ENCODE measurements at regions not wholly inside any gene's neighbourhood (a gene's known extent, or its start where the extent isn't known, plus 50 kb on each side); places are given as distances from the start of the nearest gene placed in this dataset.
"Not testable (repeated sequence)": the region's sequence is repeated elsewhere in the genome, so short reads cannot be mapped to it uniquely, and the experiment has no call there.

DNA sequence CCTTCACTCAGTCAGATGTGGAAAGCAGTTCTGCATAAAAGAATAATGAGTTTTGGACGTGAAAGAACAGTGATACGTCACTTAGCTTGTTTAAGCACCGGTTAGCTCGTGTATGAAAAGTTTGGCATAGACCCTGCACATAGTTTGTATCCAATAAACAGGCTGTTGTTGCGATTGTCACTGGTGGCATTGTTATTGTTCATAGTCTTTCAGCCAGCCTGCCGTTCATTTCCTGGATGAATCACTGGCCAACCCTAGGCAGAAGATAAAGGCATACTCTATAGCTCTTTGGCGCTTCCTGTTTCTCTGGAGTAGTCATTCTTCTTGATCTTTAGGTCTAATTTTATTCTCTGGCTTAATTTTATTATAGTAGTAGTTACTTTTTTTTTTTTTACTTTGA, 57.8 kb upstream of the ANKRD30A start:
- DNase-seq: no peak

DNA sequence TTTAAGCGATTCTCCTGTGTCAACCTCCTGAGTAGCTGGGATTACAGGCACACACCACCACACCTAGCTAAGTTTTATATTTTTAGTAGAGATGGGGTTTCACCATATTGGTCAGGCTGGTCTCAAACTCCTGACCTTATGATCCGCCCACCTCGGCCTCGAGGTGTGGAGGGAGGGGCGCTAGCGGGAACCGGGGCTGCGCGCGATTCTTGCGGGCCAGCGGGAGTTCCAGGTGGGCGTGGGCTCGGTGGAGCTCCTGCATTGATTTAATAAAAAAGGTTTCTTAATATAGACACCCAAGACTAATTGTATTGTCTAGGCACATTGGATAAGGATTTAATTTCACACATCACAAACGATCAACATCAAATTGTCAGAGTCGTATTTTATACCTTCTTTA, 63.1 kb upstream of the ANKRD30A start:
- not testable (repeated sequence) for DNase-seq

DNA sequence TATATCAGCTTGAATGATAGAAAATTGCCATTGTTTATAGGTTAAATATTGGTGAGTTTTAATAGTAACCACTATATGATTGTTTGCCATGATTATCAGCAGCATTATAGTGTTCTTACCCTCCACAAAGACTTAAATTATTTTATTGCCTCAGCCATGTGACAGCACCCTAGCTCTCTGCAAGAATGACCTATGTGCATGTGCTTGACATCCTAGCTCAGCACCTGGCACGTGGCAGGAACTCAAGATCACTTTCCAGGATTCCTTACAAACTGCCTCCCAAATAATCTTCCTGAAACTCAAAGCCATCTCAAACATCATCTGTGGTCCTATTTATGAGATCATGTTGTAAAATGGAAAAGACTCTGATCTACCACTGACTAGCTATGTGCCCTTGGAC, 68.1 kb upstream of the ANKRD30A start:
- no peak for DNase-seq

DNA sequence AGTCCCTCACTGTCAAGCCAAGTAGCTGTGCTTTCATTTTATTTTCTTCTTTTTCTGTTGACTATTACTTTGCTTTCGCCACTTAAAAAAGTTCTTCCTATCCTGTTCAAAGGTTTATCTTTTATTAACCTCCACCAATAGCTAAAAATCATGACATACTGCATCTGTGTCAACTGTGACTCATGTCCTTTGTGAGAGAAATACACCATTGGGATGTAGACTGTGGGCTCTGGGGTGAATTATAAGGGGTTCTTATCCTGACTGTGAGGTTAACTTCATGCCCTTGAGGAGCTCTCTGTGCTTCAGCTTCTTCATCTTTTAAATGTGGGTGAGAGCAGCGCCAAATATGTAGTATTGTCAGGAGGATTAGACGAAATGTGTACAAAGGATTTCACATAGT, 71.9 kb upstream of the ANKRD30A start:
- DNase-seq: no peak

DNA sequence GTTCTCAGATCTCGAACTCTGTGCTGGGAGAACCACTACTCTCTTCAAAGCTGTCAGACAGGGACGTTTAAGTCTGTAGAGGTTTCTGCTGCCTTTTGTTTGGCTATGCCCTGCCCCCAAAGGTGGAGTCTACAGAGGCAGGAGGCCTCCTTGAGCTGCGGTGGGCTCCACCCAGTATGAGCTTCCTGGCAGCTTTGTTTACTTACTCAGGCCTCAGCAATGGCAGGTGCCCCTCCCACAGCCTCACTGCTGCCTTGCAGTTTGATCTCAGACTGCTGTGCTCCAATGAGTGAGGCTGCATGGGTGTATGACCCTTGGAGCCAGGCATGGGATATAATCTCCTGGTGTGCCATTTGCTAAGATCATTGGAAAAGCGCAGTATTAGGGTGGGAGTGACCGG, 75.4 kb upstream of the ANKRD30A start:
- not testable (repeated sequence) for DNase-seq

DNA sequence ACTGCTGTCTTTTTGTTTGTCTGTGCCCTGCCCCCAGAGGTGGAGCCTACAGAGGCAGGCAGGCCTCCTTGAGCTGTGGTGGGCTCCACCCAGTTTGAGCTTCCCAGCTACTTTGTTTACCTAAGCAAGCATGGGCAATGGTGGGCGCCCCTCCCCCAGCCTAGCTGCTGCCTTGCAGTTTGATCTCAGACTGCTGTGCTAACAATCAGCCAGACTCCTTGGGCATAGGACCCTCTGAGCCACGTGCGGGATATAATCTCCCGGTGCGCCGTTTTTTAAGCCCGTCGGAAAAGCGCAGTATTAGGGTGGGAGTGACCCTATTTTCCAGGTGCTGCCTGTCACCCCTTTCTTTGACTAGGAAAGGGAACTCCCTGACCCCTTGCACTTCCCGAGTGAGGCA, 81.1 kb upstream of the ANKRD30A start:
- not testable (repeated sequence) for DNase-seq

DNA sequence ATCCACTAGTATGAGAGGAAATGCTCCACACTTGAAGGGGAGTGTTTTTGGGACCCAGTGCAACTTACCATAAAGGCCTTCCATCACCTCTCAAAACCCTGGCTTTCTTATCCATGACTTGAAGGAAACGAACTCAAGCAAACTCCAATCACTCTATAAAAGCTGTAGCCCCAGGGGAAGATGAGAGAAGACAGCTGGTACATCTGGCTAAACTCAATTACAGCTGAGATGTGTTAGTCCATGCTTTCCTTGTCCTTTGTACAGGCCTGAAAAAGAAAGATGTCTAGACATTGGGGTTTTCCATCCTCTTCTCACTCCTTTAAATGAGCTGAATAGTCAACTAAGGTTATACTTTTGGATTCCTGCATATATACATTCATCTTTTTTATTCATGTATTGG, 89.5 kb upstream of the ANKRD30A start:
- no peak for DNase-seq

DNA sequence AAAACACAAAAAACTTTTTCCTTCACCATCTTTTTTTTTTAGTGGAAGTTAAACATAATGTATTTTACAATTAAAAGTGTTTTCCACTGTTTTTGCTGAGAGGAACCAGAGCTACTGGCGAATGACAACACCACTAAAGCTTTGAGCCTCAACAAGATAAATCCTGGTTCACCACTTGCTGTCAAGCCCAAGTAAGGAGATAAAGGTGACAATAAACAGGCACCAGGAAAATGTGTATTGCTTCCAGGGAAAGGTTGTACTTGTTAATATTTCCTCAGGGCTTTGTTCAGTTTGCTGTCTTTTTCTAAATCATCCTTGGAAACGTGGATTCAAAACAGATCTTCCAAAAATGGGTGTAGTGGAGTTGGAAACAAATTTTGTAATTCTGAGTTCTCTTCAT, 109.9 kb upstream of the ANKRD30A start:
- DNase-seq: no peak

DNA sequence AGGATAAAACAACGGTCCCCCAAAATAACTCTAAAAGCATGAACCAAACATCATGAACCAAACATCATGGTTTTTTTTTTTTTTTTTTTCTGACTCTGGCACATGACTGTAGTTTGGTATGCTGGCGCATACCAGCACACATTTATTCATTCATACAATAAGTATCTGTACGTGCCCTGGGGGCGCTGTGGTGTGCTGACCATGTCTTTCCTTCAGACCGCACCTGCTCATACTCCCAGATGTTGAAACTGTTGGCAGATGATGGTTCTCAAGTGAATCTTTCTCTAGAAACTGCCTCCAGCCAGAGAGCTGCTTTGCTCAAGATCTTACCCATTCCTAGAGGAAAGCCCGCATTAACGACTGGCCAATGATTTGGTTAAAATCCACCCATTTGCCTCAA, 114.7 kb upstream of the ANKRD30A start:
- DNase-seq: no peak

DNA sequence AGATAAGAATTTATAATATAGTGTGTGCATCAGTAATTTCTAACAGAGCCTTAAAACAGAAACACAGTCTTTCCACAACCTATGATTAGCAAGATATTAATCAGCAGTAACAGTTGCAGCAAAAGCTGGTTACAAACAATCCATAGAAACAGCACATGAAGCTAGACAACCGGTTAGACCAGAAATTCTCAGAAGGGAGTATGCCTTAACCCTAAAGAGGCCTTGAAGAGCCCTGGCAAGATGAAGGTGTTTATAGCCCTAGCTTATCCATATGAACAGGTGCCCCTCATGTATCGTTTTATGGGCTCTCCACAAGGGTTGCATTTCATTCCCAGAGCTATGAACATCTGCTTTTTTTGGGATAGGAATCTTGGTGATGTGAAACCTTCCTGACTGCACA, 117.1 kb upstream of the ANKRD30A start:
- DNase-seq: not testable (repeated sequence)

DNA sequence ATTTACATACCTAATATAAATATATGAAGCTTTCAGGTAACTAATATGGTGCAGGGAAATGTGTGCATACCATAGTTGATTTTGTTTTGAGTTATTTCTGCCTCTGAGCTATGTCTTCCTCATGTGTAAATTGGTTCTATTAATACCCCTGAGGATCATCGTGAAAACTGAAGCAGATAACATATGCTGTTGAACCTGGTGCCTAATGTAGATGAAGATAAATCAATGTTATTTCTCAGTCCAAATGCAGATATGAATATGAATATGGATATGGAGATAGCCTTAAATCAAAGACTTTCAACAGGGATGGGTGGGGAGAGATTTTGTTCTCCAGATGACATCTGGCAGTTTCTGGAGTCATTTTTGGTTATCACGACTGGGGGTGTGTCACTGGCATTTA, 122.3 kb upstream of the ANKRD30A start:
- DNase-seq: no peak

DNA sequence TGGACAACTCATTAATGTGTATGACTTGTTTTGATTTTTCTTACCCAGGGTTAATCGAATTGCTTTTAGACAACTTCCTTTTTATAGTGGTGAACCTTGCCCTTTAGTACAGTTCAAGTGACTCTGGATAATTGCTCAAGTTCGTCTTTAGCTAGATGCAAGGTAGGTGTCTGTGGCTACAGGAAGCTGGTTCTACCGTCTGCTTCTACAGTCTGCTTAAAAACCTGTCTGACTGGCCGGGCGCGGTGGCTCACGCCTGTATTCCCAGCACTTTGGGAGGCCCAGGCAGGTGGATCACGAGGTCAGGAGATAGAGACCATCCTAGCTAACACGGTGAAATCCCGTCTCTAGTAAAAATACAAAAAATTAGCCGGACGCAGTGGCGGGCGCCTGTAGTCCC, 129.6 kb upstream of the ANKRD30A start:
- DNase-seq: not testable (repeated sequence)

DNA sequence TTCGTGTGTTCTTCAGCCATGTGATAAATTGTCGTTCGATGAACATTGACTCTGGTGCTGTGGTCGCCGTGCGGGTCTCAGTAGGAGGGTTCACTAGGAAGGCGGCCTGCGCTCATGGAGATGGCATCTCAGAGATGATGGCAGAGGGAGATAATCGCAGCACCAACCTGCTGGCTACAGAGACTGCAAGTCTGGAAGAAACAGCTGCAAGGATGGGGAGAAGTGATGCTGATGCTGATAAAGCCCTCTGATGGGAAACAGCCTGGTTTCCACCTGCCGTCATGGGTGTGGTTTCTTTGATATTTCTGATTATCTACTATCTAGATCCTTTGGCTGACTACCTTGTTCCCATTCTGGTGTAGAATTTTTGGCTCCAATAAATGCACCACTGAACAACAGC, 130.5 kb upstream of the ANKRD30A start:
- DNase-seq: no peak

DNA sequence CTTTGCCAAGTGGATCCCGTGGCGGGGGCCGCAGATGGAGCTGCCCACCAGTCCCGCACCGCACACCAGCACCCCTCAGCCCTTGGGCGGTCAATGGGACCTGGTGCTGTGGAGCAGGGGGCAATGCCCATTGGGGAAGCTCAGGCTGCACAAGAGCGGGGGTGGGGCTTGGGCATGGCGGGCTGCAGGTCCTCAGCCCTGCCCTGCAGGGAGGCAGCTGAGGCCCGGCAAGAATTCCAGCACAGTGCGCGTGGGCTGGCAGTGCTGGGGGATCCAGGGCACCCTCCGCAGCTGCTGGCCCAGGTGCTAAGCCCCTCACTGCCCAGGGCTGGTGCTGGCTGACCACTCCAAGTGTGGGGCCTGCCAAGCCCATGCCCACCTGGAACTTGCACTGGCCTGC, 136.2 kb upstream of the ANKRD30A start:
- no peak for DNase-seq

DNA sequence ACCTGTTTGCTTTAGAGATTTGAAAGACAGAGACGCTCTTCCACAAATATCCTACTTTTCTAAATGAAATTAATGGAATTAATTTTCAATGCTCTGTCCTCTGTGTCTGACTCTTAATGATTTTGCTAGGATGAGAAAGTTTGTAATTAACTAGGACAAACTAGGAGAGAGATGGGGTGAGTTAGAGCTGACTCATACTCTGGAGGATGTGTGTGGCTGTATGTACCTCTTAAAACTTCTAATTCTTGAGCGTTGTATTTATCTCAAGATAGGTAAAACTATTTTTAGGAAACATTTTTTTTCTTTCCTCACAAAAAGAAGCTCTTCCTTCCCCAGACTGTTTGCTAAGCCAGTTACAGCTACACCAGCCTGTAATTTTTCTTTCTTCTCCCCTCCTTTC, 178.8 kb upstream of the ANKRD30A start:
- no peak for DNase-seq

DNA sequence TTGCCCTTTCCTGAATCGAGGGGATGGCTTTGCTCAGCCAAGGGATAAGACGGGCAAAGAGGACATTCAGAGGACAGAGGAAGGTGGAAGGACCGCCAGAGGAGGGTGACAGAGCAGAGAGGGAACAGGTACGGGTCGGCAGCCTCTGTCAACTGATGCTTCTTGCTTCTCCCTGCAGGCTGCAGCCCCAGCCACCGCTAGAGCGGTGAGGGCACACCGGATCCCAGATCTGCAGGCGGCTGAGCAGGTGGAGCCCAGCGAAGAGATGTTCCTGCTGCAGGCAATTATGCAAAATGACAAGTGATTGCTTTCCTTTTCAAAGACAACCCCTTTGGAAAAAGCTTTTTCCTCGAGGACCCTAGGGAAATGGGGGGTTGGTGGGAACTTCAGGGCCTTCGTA, 181.9 kb upstream of the ANKRD30A start:
- no peak for DNase-seq

DNA sequence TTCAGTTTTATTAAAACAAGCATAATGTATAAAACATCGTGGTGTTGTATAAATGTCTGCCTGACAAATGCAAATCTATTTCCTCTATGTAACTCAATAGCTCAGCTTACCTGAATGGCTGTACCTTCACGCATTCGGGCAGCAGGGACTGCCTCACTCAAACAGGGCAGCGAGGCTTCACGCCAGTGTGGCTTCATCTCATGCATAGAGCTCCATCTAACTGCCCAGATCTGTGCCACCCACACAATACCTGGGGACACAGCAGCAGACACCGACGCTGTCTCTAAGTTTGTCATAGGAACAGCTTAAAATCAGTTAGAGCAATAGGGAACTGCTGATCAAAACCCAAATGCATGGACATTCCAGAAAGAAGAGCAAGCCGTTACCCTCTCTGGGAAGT, 182.8 kb upstream of the ANKRD30A start:
- DNase-seq: no peak

DNA sequence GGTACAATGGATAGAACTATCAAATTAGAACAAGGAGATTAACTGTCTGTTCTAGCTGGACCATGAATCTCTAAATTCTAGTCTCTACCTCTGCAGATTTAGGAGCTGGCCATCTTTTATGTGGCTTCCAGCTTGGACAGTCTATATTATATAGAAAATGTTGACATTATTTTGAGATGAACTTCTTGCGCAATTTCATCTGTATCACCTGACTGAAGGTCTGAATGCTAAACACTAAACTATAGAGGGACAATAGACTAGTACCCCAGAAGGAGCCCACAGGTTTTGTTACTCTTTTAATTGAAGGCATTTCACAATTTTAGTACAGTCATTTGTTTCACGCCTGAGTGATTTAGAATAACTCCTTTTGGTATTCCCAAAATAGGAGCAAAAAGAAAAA, 222.4 kb upstream of the ANKRD30A start:
- DNase-seq: no peak

DNA sequence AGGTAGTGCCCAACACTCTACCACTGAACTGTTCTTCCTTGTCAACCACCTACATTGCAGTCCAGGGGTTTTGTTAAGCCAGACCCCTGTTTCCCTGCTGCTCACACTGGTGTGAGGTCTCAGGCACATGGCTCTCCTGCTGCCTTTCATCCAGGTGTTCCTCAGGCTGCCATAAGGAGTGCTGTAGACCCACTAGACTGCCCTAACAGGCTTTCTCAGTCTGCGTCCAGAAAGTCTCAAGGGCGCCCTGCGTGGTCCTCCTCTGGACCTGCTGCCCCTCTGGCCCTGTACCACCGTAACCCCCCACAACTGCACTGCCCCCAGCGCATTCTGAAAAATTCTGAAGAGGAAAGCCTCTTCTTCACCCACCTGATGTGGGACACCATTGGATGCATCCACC, 225.7 kb upstream of the ANKRD30A start:
- no peak for DNase-seq

DNA sequence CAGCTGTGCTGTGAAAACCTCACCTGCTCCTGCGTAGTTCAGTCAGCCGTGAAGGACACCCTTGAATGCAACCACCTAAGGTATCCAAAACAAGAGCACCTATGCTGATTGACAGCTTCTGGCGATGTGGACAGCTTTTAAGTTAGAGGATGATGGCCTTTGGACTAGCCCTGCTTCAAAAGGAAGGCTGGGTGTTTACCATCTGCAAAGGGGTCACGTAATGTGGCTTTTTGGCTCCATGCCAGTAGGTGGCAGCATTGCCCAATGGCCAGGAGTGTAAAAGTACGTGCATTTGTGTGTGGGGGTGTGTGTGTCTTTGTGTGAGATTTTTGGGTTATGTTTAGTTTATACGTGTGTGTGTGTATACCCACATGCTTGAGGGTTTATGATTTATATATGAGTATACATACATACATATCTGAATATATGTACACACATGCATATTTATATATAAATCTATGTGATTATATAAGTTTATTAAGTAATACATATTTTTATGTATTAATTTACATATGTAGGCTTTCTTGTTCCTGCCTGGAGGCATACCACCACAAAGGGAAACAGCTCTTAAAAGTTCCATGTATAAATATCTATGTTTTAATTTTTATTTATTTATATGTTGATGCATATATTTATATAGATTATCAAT, 236.3 kb upstream of the ANKRD30A start:
- DNase-seq: peak; percentile 68

DNA sequence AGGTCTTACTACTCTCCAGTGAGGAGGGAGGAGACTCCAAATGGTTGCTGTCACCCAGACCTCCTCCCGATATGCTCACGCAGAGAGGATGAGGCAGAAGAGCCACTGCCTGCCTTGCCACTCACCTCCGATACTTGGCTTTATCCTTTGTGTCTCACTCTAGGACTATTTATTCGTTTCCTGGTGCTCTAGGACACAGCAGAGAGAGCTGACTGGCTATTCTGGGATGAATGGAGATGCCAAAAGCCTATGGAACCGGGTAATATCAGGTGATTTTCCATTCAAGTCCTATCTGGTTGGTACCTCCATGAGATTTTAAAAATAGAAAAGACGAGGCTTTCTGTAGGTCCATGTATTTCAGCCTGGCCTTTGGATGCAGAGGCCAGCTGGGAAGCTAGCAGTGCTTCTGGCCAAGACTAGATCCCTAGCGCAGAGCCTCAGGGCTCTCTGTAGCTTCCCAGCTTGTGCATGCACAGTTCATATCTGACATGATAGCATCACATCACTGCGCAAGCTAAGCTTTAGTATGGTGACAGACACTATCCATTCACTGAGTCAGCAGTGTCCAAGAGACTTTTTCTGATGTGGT, 239.0 kb upstream of the ANKRD30A start:
- DNase-seq: no peak

DNA sequence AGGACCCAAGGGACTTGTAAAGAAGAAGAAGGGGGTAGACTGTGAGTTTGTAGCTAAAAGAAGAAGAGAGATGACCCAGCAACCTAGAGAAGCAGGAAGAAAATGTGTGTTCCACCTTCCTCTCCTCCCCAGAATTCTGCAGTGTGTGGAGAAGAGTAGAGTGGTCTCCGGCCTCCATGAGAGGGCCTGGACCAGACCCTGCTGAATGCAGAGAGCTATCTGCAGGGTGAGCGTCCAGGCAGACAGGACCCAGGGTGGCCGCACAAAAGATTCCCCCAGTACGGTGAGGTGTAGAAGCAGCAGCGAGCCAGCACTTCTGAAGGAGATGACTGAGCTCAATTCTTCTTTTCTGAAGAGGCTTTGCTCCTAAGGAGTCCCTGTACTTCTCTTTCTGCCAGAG, 239.7 kb upstream of the ANKRD30A start:
- DNase-seq: no peak

DNA sequence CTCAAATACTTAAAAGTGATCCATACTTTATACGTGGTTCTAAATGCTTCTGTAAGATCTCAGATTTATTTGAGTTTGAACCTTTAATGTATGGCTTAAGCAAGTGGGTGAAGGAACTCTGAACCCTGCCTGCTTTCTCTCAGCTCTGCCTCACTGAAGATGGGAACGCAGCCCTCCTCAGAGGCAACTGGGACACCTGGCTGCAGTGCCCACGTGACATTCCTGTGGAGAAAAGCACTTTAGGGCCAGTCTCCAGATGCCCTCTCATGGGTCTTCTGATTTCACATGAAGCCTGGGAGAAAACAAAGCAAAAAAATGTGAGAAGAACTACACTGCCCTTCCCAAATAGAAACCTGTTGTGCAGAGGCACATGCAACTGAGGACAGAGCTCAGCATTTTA, 242.6 kb upstream of the ANKRD30A start:
- no peak for DNase-seq

DNA sequence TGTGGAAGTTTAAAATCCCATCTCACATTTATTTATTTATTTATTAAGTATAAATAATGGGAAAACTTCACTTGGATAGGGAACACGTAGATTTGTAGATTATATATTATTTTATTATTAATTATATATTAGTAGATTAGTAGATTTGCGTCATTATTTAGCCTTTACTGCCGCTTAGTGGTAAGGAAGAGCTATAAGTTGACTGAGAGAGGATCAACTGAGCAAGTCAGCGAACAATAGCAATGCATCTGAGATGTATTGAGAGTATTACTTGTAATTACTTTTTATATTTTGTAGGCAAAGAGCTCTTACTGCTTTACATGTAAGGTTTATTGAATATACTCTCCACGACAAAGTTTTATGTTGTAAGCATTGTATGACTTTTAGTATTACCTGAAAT, 244.5 kb upstream of the ANKRD30A start:
- DNase-seq: no peak

DNA sequence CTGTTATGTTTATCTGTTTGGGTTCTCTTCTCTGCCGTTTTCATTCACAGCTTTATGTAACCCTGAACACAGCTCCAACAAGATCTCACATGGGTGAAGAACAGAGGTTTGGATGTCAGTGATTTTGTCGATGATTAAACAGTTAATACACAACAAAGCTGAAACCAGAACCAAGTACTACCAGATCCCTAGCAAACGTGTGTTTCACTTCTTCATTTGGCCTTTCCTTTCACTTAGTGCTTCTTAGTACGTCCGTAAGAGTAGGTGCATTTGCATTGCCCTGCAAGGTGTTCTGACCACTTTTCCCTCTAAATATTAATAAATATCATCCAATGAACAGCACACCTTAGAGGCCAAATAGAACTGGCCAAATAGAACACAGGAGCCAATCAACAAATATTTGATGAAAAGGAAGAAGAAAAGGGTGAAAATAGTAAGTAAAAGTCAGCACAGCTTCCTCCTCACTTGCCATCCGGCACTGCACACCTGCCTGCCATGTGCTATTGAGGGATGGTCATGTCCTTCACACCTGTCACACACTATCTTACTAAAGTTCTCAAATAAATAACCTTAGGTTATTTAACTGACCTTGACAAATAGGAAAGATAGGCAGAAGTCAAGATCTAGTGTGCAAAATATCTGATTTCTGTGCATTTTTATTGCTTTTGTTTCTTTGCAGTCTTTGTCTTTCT, 252.6 kb upstream of the ANKRD30A start:
- DNase-seq: no peak

Data from retina (tissue), 1 donor.